Gastroesophageal sphincter (tissue), 4 donors: ENCODE measurements at regions not wholly inside any gene's neighbourhood (a gene's known extent, or its start where the extent isn't known, plus 50 kb on each side); places are given as distances from the start of the nearest gene placed in this dataset.

Source experiments
- ATAC-seq: fragments of 150-250 bp; one replicate; pipeline ENCODE4 v1.9.1; 2016; ENCODE audit warnings: mild to moderate bottlenecking, moderate library complexity
- H3K27ac ChIP-seq, 4 donors: fragments of 200-600 bp; sonication (generic) in 3 of 4; 1 replicate in 3 of 4; 2 replicates in 1 of 4; pipeline ENCODE4 v1.5.1; 2016 to 2019
- H3K27me3 ChIP-seq: fragments of 200-600 bp; sonication (generic); one replicate; pipeline ENCODE4 v1.5.1; 2019
- H3K36me3 ChIP-seq, 2 donors: fragments of 200-600 bp; sonication (generic); one replicate each; pipeline ENCODE4 v1.5.1; 2019; ENCODE audit warnings: control low read depth in 1 of 2
- H3K4me1 ChIP-seq, 3 donors: fragments of 200-600 bp; sonication (generic); 1 replicate in 2 of 3; 2 replicates in 1 of 3; pipeline ENCODE4 v1.5.1; 2016 to 2019; ENCODE audit warnings: control low read depth in 2 of 3
- H3K4me3 ChIP-seq, 2 donors: fragments of 200-600 bp; sonication (generic); one replicate each; pipeline ENCODE4 v1.5.1; 2019; ENCODE audit warnings: mild to moderate bottlenecking in 1 of 2, moderate library complexity in 1 of 2
- H3K9me3 ChIP-seq, 3 donors: fragments of 200-600 bp; sonication (generic); one replicate each; pipeline ENCODE4 v1.5.1; 2017 to 2019; ENCODE audit warnings: control low read depth in 2 of 3
- EP300 ChIP-seq: sonication (generic); formaldehyde crosslinking; IDR thresholded peaks from one replicate; pipeline ENCODE4 v1.6.1; 2017; ENCODE audit warnings: antibody characterized with exemption, mild to moderate bottlenecking
- POLR2A ChIP-seq, 2 donors: fragments of 450-650 bp; IDR thresholded peaks; one replicate each; pipeline ENCODE4 v1.6.1; 2017; ENCODE audit warnings: antibody characterized with exemption in 2 of 2, mild to moderate bottlenecking in 2 of 2, moderate library complexity in 1 of 2
- POLR2AphosphoS5 ChIP-seq: sonication (generic); formaldehyde crosslinking; IDR thresholded peaks from one replicate; pipeline ENCODE4 v1.6.1; 2017; ENCODE audit warnings: antibody characterized with exemption
- WGBS, 2 donors: methylation state at CpG; one replicate each; pipeline ENCODE4 v1.1.5; 2018; ENCODE audit warnings: low coverage in 1 of 2; 5-methylcytosine and 5-hydroxymethylcytosine counted together
- TF ChIP-seq, protein P1 (sequence below), 4 experiments: fragments of 200-600 bp in 2 of 4; fragments of 450-650 bp in 2 of 4; sonication (generic) in 1 of 4; IDR thresholded peaks; one replicate each; pipeline ENCODE4 v1.5.1; 2017 to 2019; ENCODE audit warnings: antibody characterized with exemption in 4 of 4, mild to moderate bottlenecking in 2 of 4, moderate library complexity in 2 of 4

DNA sequence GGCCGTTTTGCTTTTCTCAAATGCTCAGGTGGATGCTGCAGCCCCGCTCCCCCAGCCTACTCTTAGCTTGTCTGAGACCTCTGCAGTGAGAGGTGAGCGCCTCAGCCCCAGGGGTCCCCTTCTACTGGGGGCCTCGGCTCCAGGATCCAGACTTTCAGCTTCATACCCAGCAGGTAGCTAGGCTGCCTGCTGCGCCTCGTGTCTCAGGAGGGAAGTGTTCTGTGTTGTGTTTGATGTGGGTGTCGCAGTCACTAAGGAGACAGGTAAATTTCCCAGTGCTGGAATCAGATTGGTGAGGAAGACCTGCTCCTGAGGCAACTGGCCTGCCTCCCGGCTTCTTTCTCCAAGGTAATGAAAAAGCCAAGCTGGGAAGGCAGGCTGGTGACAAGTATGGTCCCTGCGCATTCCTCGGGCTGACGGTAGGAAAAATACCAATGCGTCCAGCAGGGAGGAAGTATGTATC, 604.0 kb upstream of the SALL1 start:
- Histone ChIP-seq H3K4me3 (no peak overlapping the region), H3K9me3 (no peaks in the 10 kb centered on the region), H3K27ac (no peak overlapping the region), H3K27me3 (peaks cover 23% of the 10 kb centered on the region), H3K36me3 (no peaks in the 10 kb centered on the region), H3K4me1 (no peaks in the 10 kb centered on the region)
- WGBS, 2 donors, result 18% methylated on average over 6 of the region's 12 CpGs; no CpG with 5 or more reads in 1 of the 2 donors
- TF ChIP-seq EP300 (no peak), POLR2A (IDR thresholded peaks at IDR 0.05) (no peak), POLR2AphosphoS5 (no peak)
- TF ChIP-seq, protein P1, sequence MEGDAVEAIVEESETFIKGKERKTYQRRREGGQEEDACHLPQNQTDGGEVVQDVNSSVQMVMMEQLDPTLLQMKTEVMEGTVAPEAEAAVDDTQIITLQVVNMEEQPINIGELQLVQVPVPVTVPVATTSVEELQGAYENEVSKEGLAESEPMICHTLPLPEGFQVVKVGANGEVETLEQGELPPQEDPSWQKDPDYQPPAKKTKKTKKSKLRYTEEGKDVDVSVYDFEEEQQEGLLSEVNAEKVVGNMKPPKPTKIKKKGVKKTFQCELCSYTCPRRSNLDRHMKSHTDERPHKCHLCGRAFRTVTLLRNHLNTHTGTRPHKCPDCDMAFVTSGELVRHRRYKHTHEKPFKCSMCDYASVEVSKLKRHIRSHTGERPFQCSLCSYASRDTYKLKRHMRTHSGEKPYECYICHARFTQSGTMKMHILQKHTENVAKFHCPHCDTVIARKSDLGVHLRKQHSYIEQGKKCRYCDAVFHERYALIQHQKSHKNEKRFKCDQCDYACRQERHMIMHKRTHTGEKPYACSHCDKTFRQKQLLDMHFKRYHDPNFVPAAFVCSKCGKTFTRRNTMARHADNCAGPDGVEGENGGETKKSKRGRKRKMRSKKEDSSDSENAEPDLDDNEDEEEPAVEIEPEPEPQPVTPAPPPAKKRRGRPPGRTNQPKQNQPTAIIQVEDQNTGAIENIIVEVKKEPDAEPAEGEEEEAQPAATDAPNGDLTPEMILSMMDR (IDR thresholded peaks at IDR 0.05), result no peak
- no peak for ATAC-seq

DNA sequence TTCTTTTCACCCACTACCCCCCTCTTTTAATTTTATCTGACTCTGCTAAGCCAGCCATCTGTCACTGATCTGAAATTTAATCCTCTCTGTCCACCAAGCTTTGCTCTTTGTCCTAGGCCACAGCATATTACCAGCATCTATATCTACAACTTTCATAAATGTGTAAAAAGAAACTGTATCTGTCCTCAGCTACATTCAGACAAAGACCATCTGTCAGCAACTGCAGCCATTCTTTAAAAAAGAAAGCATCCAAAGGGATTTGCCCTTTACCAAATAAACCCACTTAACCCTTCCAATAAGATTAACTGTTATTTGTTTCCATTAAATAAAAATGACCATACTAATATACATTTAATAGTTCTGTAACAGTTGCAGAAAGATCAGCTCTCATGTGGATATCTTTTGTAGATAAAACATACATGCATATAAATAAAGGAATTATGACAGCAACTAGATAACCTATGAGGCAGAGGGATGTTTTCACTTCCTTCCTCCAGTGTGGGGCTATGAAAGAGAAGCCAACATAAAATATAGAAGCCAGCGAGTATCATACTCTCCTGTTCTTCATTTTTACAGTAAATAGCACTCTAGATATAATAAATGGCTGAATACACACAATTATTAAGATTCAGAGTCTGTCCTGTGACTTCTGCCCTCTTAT, 602.5 kb upstream of the SALL1 start:
- H3K27ac ChIP-seq, result no peak overlapping the region
- ATAC-seq, result no peak

DNA sequence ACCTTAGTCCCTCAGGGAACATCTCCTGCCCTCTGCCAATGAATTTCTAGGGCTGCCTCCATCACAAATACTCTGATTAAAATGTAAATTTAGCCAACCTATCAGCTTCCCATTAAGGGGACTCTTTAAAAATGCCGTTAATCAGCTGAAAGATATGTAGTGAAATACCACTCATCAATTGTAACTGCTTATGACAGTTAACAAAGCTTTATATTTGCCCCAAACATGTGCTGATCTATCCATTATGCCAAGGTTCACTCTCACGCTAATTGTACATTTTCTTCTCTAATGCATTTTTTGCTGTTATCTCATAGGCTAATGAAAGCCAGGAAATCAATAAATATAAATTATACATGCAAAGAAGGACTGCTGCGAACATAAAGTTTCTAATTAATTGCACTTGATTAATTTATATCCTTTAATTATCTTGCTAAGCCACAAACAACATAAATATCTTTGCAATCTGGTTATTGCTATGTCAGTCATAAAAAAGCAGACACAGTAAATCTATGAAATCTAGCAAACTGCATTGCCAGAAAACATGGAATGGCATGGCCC, 601.4 kb upstream of the SALL1 start:
- H3K9me3 ChIP-seq, result no peaks in the 10 kb centered on the region
- H3K27ac ChIP-seq, result no peak overlapping the region
- no peak overlapping the region for H3K4me3 ChIP-seq
- ATAC-seq, result no peak
- TF ChIP-seq POLR2A (IDR thresholded peaks at IDR 0.05) (no peak), EP300 (no peak), POLR2AphosphoS5 (no peak)
- TF ChIP-seq, protein P1 (IDR thresholded peaks at IDR 0.05), result no peak
- no peaks in the 10 kb centered on the region for H3K4me1 ChIP-seq
- peaks cover 15% of the 10 kb centered on the region for H3K27me3 ChIP-seq
- H3K36me3 ChIP-seq, result no peaks in the 10 kb centered on the region
- WGBS, 2 donors, result 78 to 92% methylated on average over 3 of the region's 3 CpGs

More for the DNA sequence above, 602.5 kb upstream of the SALL1 start:
- Histone ChIP-seq H3K9me3 (no peaks in the 10 kb centered on the region), H3K4me1 (no peaks in the 10 kb centered on the region), H3K4me3 (no peak overlapping the region), H3K36me3 (no peaks in the 10 kb centered on the region), H3K27me3 (peaks cover 15% of the 10 kb centered on the region)
- TF ChIP-seq POLR2A (IDR thresholded peaks at IDR 0.05) (no peak), EP300 (no peak), POLR2AphosphoS5 (no peak)
- TF ChIP-seq, protein P1 (IDR thresholded peaks at IDR 0.05), result no peak
- 11 to 82% methylated on average over 1 of the region's 1 CpG for WGBS, 2 donors

DNA sequence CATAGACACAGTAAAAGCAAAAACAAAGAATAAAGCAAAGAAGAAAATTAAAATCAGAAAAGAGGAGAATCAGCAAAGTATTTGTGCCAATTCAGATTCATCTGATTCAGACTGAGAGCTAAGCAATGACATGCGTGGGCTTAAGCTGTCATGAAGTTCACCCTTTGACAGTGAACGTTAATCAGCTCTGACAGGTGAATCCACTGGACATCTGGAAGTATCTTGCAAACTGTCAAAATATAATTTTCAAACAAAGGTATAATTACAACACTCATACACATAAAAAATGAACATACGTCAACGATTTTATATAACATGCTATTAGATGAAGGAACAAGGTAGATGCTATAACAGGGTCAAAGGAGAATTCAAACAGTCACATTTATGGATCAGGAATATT, 596.3 kb upstream of the SALL1 start:
- no peaks in the 10 kb centered on the region for H3K4me1 ChIP-seq
- no peaks in the 10 kb centered on the region for H3K27me3 ChIP-seq
- TF ChIP-seq POLR2AphosphoS5 (no peak), EP300 (no peak), POLR2A (IDR thresholded peaks at IDR 0.05) (no peak)
- TF ChIP-seq, protein P1 (IDR thresholded peaks at IDR 0.05), result no peak
- 36 to 61% methylated on average over 4 of the region's 4 CpGs for WGBS, 2 donors
- no peak overlapping the region for H3K4me3 ChIP-seq
- no peak overlapping the region for H3K27ac ChIP-seq
- H3K9me3 ChIP-seq, result no peaks in the 10 kb centered on the region
- ATAC-seq, result no peak
- no peaks in the 10 kb centered on the region for H3K36me3 ChIP-seq

DNA sequence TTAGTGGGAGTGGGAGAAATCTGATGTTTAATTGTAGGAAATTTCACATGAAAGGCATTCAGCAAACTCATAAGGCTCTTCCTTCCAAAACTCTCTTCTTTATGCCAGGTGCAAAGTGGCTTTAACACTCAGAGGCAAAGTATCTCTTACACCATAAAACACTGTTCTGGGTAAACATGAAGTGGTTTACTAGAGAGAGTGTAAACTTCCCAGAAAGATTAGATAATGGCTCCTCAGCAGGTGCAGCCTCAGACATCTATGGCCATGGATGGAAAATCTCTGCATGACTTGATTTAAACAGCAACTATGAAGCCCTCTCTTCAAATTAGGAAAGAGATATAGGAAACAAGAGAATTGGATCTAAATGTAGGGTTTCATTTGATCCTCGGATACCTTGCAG, 583.1 kb upstream of the SALL1 start:
- H3K36me3 ChIP-seq, result no peaks in the 10 kb centered on the region
- 33 to 55% methylated on average over 1 of the region's 1 CpG for WGBS, 2 donors
- no peaks in the 10 kb centered on the region for H3K27me3 ChIP-seq
- no peak for ATAC-seq
- H3K4me1 ChIP-seq, result no peaks in the 10 kb centered on the region
- no peak for TF ChIP-seq POLR2A (IDR thresholded peaks at IDR 0.05)
- no peak for TF ChIP-seq EP300
- no peak for TF ChIP-seq POLR2AphosphoS5
- TF ChIP-seq, protein P1 (IDR thresholded peaks at IDR 0.05), result no peak
- H3K4me3 ChIP-seq, result no peak overlapping the region
- no peaks in the 10 kb centered on the region for H3K9me3 ChIP-seq
- H3K27ac ChIP-seq, result no peak overlapping the region
